Esophagus squamous epithelium (tissue), 5 donors: ENCODE measurements at regions not wholly inside any gene's neighbourhood (a gene's known extent, or its start where the extent isn't known, plus 50 kb on each side); places are given as distances from the start of the nearest gene placed in this dataset.

Experiments
- DNase-seq: peaks from one replicate; lab custom pipeline; 2025; lab: John Stamatoyannopoulos, UW
- H3K27ac ChIP-seq, 4 donors: fragments of 200-600 bp; sonication (generic); one replicate each; pipeline ENCODE4 v1.5.1; 2016 to 2019; ENCODE audit warnings: mild to moderate bottlenecking in 1 of 4
- H3K27me3 ChIP-seq, 4 donors: fragments of 200-600 bp; sonication (generic); 1 replicate in 3 of 4; 2 replicates in 1 of 4; pipeline versions ENCODE4 v1.5.1 to v1.6.0; 2017 to 2021; ENCODE audit warnings: antibody characterized with exemption in 1 of 4
- H3K36me3 ChIP-seq, 3 donors: fragments of 200-600 bp; sonication (generic); one replicate each; pipeline ENCODE4 v1.5.1; 2016 to 2019
- H3K4me1 ChIP-seq, 3 donors: fragments of 200-600 bp; sonication (generic); one replicate each; pipeline ENCODE4 v1.5.1; 2017 to 2019
- H3K4me3 ChIP-seq, 4 donors: fragments of 200-600 bp; sonication (generic); 1 replicate in 3 of 4; 2 replicates in 1 of 4; pipeline ENCODE4 v1.5.1; 2016 to 2019; ENCODE audit warnings: mild to moderate bottlenecking in 2 of 4, moderate library complexity in 1 of 4
- H3K9me3 ChIP-seq, 3 donors: fragments of 200-600 bp; sonication (generic); one replicate each; pipeline ENCODE4 v1.5.1; 2016 to 2019
- CTCF ChIP-seq, 6 experiments: fragments of 450-650 bp in 4 of 6; fragments of 200-600 bp in 2 of 6; sonication (generic) in 2 of 6; IDR thresholded peaks; one replicate each; pipeline ENCODE4 v1.5.1; 2016 to 2019; ENCODE audit warnings: antibody characterized with exemption in 6 of 6, mild to moderate bottlenecking in 4 of 6, moderate library complexity in 4 of 6
- POLR2A ChIP-seq, 4 donors: fragments of 450-650 bp; IDR thresholded peaks; one replicate each; pipeline ENCODE4 v1.6.1; 2017; ENCODE audit warnings: antibody characterized with exemption in 4 of 4, mild to moderate bottlenecking in 4 of 4, moderate library complexity in 3 of 4
- whole genome bisulfite sequencing, 2 donors: methylation state at CpG; one replicate each; pipeline ENCODE4 v1.1.5; 2018; 5-methylcytosine and 5-hydroxymethylcytosine counted together
- intact Hi-C: fragments of 100-400 bp; cut with DNase I; formaldehyde crosslinking; loops from one replicate; pipeline ENCODE4 v1.15.0; 2022
- donor health status: DM: yes; HTN: yes; CAD: no.

GRCh38 chr2:120889936-120890335, 154.3 kb downstream of the GLI2 start:
- H3K27me3 ChIP-seq = peaks cover 0 to 28% (median 0%) of the 10 kb centered on the region in 4 donors
- intact Hi-C loops = no loop called here
- WGBS, 2 donors = 78 to 83% methylated on average over 3 of the region's 3 CpGs
- H3K4me1 ChIP-seq = peaks cover 0 to 14% (median 0%) of the 10 kb centered on the region in 3 donors
- no peak for DNase-seq
- no peak overlapping the region for H3K4me3 ChIP-seq
- TF ChIP-seq CTCF (IDR thresholded peaks at IDR 0.05) (no peak), POLR2A (IDR thresholded peaks at IDR 0.05) (no peak)
- H3K9me3 ChIP-seq = no peaks in the 10 kb centered on the region
- H3K36me3 ChIP-seq = no peaks in the 10 kb centered on the region
- H3K27ac ChIP-seq = no peak overlapping the region

- Histone ChIP-seq H3K4me1 (peaks cover 0 to 14% (median 0%) of the 10 kb centered on the region in 3 donors), H3K9me3 (no peaks in the 10 kb centered on the region), H3K27me3 (peaks cover 0 to 28% (median 0%) of the 10 kb centered on the region in 4 donors), H3K27ac (no peak overlapping the region), H3K36me3 (no peaks in the 10 kb centered on the region), H3K4me3 (no peak overlapping the region)
- WGBS, 2 donors = 85 to 87% methylated on average over 11 of the region's 12 CpGs
- TF ChIP-seq CTCF (IDR thresholded peaks at IDR 0.05) (no peak), POLR2A (IDR thresholded peaks at IDR 0.05) (no peak)
- intact Hi-C loops = no loop called here
- DNase-seq = no peak
Measured at GRCh38 chr2:120890566-120891360, 155.1 kb downstream of the GLI2 start.

GRCh38 chr2:120892271-120892966, 156.8 kb downstream of the GLI2 start:
- WGBS, 2 donors = 87% methylated on average over 5 to 7 of the region's 8 CpGs
- H3K27ac ChIP-seq = no peak overlapping the region

GRCh38 chr2:120892967-120893667, 157.4 kb downstream of the GLI2 start:
- no peak for TF ChIP-seq CTCF (IDR thresholded peaks at IDR 0.05)
- no peak for TF ChIP-seq POLR2A (IDR thresholded peaks at IDR 0.05)
- H3K4me1 ChIP-seq = peaks cover 0 to 14% (median 0%) of the 10 kb centered on the region in 3 donors
- no peaks in the 10 kb centered on the region for H3K9me3 ChIP-seq
- no peak for DNase-seq
- 44% methylated on average over 9 of the region's 11 CpGs; no CpG with 5 or more reads in 1 of the 2 donors for WGBS, 2 donors
- intact Hi-C loops = no loop called here
- no peaks in the 10 kb centered on the region for H3K36me3 ChIP-seq
- H3K4me3 ChIP-seq = no peak overlapping the region
- H3K27ac ChIP-seq = no peak overlapping the region
- peaks cover 0 to 28% (median 0%) of the 10 kb centered on the region in 4 donors for H3K27me3 ChIP-seq

More at GRCh38 chr2:120892271-120892966, 156.8 kb downstream of the GLI2 start:
- Histone ChIP-seq H3K27me3 (peaks cover 0 to 28% (median 0%) of the 10 kb centered on the region in 4 donors), H3K4me1 (peaks cover 0 to 14% (median 0%) of the 10 kb centered on the region in 3 donors), H3K4me3 (no peak overlapping the region), H3K9me3 (no peaks in the 10 kb centered on the region), H3K36me3 (no peaks in the 10 kb centered on the region)
- DNase-seq = no peak
- no peak for TF ChIP-seq CTCF (IDR thresholded peaks at IDR 0.05)
- TF ChIP-seq POLR2A (IDR thresholded peaks at IDR 0.05) = no peak
- intact Hi-C loops = no loop called here
